Activated naive CD4-positive, alpha-beta T cell treated with anti-CD3 and anti-CD28 coated beads for 36 hours (primary cell): ENCODE measurements at regions not wholly inside any gene's neighbourhood (a gene's known extent, or its start where the extent isn't known, plus 50 kb on each side); places are given as distances from the start of the nearest gene placed in this dataset.

Source experiments
- CTCF ChIA-PET: fragments of 350-600 bp; sonication (Branson Sonifier 250); formaldehyde crosslinking; loops from one replicate; lab custom pipeline; 2021; ENCODE audit warnings: antibody characterized with exemption; lab: Charles Lee
- DNase-seq: peaks from one replicate; pipeline ENCODE4 v3.0.0-alpha.2; 2020
- H3K27ac Mint-ChIP-seq: one replicate; pipeline ENCODE4 v1.8.0; 2021; ENCODE audit warnings: mild to moderate bottlenecking, mixed read lengths
- H3K27me3 Mint-ChIP-seq: one replicate; pipeline ENCODE4 v1.8.0; 2021; ENCODE audit warnings: low read depth, mixed read lengths
- H3K36me3 Mint-ChIP-seq: one replicate; pipeline ENCODE4 v1.8.0; 2021; ENCODE audit warnings: low read depth, mixed read lengths
- H3K4me1 Mint-ChIP-seq: one replicate; pipeline ENCODE4 v1.8.0; 2021; ENCODE audit warnings: low read depth, mixed read lengths
- H3K4me3 Mint-ChIP-seq: one replicate; pipeline ENCODE4 v1.8.0; 2021; ENCODE audit warnings: mild to moderate bottlenecking, moderate library complexity, mixed read lengths
- H3K9me3 Mint-ChIP-seq: one replicate; pipeline ENCODE4 v1.8.0; 2021; ENCODE audit warnings: mixed read lengths
- intact Hi-C: fragments of 100-400 bp; cut with micrococcal nuclease; formaldehyde crosslinking; loops from one replicate; pipeline ENCODE4 v1.15.1; 2023

- Mint-ChIP-seq H3K9me3 (peaks cover 4% of the 10 kb centered on the region), H3K36me3 (no peaks in the 10 kb centered on the region), H3K27me3 (no peaks in the 10 kb centered on the region), H3K4me3 (no peak overlapping the region), H3K27ac (no peak overlapping the region), H3K4me1 (no peaks in the 10 kb centered on the region)
- no peak for DNase-seq
- CTCF ChIA-PET = no interaction called here
- intact Hi-C loops = no loop called here
Measured at GRCh38 chr20:12718619-12719018, 290.2 kb upstream of the SPTLC3 start.

- intact Hi-C loops = no loop called here
- H3K36me3 Mint-ChIP-seq = no peaks in the 10 kb centered on the region
- CTCF ChIA-PET = no interaction called here
- no peak for DNase-seq
- H3K4me1 Mint-ChIP-seq = no peaks in the 10 kb centered on the region
- peaks cover 4% of the 10 kb centered on the region for H3K9me3 Mint-ChIP-seq
- no peaks in the 10 kb centered on the region for H3K27me3 Mint-ChIP-seq
- no peak overlapping the region for H3K4me3 Mint-ChIP-seq
- H3K27ac Mint-ChIP-seq = no peak overlapping the region
Measured at GRCh38 chr20:12721636-12722035, 287.1 kb upstream of the SPTLC3 start.

- no peaks in the 10 kb centered on the region for H3K4me1 Mint-ChIP-seq
Measured at GRCh38 chr20:12722091-12722490, 286.7 kb upstream of the SPTLC3 start.

GRCh38 chr20:12723811-12724210 lies 285.0 kb upstream of the SPTLC3 start:
- CTCF ChIA-PET = no interaction called here
- Mint-ChIP-seq H3K4me1 (no peaks in the 10 kb centered on the region), H3K9me3 (peaks cover 4% of the 10 kb centered on the region), H3K27me3 (no peaks in the 10 kb centered on the region), H3K27ac (no peak overlapping the region), H3K36me3 (no peaks in the 10 kb centered on the region), H3K4me3 (no peak overlapping the region)
- intact Hi-C loops = no loop called here
- DNase-seq = no peak

More at GRCh38 chr20:12722091-12722490, 286.7 kb upstream of the SPTLC3 start:
- Mint-ChIP-seq H3K36me3 (no peaks in the 10 kb centered on the region), H3K27me3 (no peaks in the 10 kb centered on the region), H3K4me3 (no peak overlapping the region), H3K9me3 (peaks cover 4% of the 10 kb centered on the region), H3K27ac (no peak overlapping the region)
- intact Hi-C loops = no loop called here
- CTCF ChIA-PET = no interaction called here
- DNase-seq = no peak

GRCh38 chr20:12728782-12729181 lies 280.0 kb upstream of the SPTLC3 start:
- peaks cover 1% of the 10 kb centered on the region for H3K9me3 Mint-ChIP-seq
- no peak overlapping the region for H3K4me3 Mint-ChIP-seq
- no peak for DNase-seq
- H3K27ac Mint-ChIP-seq = no peak overlapping the region
- H3K27me3 Mint-ChIP-seq = no peaks in the 10 kb centered on the region
- CTCF ChIA-PET = no interaction called here
- intact Hi-C loops = no loop called here
- no peaks in the 10 kb centered on the region for H3K36me3 Mint-ChIP-seq
- no peaks in the 10 kb centered on the region for H3K4me1 Mint-ChIP-seq

- no peaks in the 10 kb centered on the region for H3K4me1 Mint-ChIP-seq
- H3K36me3 Mint-ChIP-seq = no peaks in the 10 kb centered on the region
- intact Hi-C loops = no loop called here
- no peak overlapping the region for H3K4me3 Mint-ChIP-seq
- H3K27ac Mint-ChIP-seq = no peak overlapping the region
- no peak for DNase-seq
- peaks cover 1% of the 10 kb centered on the region for H3K9me3 Mint-ChIP-seq
- H3K27me3 Mint-ChIP-seq = no peaks in the 10 kb centered on the region
- CTCF ChIA-PET = no interaction called here
Measured at GRCh38 chr20:12729326-12729725, 279.4 kb upstream of the SPTLC3 start.

GRCh38 chr20:12733811-12734210 lies 275.0 kb upstream of the SPTLC3 start:
- Mint-ChIP-seq H3K4me3 (no peak overlapping the region), H3K36me3 (no peaks in the 10 kb centered on the region), H3K27me3 (no peaks in the 10 kb centered on the region), H3K9me3 (peaks cover 6% of the 10 kb centered on the region), H3K27ac (no peak overlapping the region), H3K4me1 (no peaks in the 10 kb centered on the region)
- intact Hi-C loops = no loop called here
- DNase-seq = no peak
- CTCF ChIA-PET = no interaction called here

- Mint-ChIP-seq H3K9me3 (peaks cover 6% of the 10 kb centered on the region), H3K4me3 (no peak overlapping the region), H3K4me1 (no peaks in the 10 kb centered on the region), H3K27ac (no peak overlapping the region), H3K27me3 (no peaks in the 10 kb centered on the region), H3K36me3 (no peaks in the 10 kb centered on the region)
- intact Hi-C loops = no loop called here
- CTCF ChIA-PET = no interaction called here
- DNase-seq = no peak
Measured at GRCh38 chr20:12737497-12737896, 271.3 kb upstream of the SPTLC3 start.

- no peaks in the 10 kb centered on the region for H3K36me3 Mint-ChIP-seq
- no peak overlapping the region for H3K4me3 Mint-ChIP-seq
- CTCF ChIA-PET = no interaction called here
- intact Hi-C loops = no loop called here
- no peaks in the 10 kb centered on the region for H3K27me3 Mint-ChIP-seq
- H3K9me3 Mint-ChIP-seq = peaks cover 6% of the 10 kb centered on the region
- DNase-seq = no peak
- H3K4me1 Mint-ChIP-seq = no peaks in the 10 kb centered on the region
- H3K27ac Mint-ChIP-seq = no peak overlapping the region
Measured at GRCh38 chr20:12737900-12738299, 270.9 kb upstream of the SPTLC3 start.

GRCh38 chr20:12740647-12741046 lies 268.1 kb upstream of the SPTLC3 start:
- H3K9me3 Mint-ChIP-seq = peaks cover 4% of the 10 kb centered on the region
- no peak overlapping the region for H3K4me3 Mint-ChIP-seq
- no peaks in the 10 kb centered on the region for H3K27me3 Mint-ChIP-seq
- DNase-seq = no peak
- H3K27ac Mint-ChIP-seq = no peak overlapping the region
- intact Hi-C loops = no loop called here
- H3K36me3 Mint-ChIP-seq = no peaks in the 10 kb centered on the region
- CTCF ChIA-PET = interaction anchor here (0.5 kb wide), 1 partner anchor 253 kb away, joined by 3 read pairs; no protein-coding TSS in a partner anchor
- no peaks in the 10 kb centered on the region for H3K4me1 Mint-ChIP-seq

GRCh38 chr20:12744037-12744436 lies 264.7 kb upstream of the SPTLC3 start:
- intact Hi-C loops = no loop called here
- Mint-ChIP-seq H3K36me3 (no peaks in the 10 kb centered on the region), H3K27ac (no peak overlapping the region), H3K4me1 (no peaks in the 10 kb centered on the region), H3K27me3 (no peaks in the 10 kb centered on the region), H3K9me3 (peaks cover 3% of the 10 kb centered on the region), H3K4me3 (no peak overlapping the region)
- CTCF ChIA-PET = no interaction called here
- no peak for DNase-seq

GRCh38 chr20:12748359-12748994 lies 260.3 kb upstream of the SPTLC3 start:
- DNase-seq = no peak
- no peak overlapping the region for H3K4me3 Mint-ChIP-seq
- no peaks in the 10 kb centered on the region for H3K4me1 Mint-ChIP-seq
- CTCF ChIA-PET = no interaction called here
- peaks cover 3% of the 10 kb centered on the region for H3K9me3 Mint-ChIP-seq
- intact Hi-C loops = no loop called here
- no peak overlapping the region for H3K27ac Mint-ChIP-seq
- no peaks in the 10 kb centered on the region for H3K27me3 Mint-ChIP-seq
- no peaks in the 10 kb centered on the region for H3K36me3 Mint-ChIP-seq

GRCh38 chr20:12750221-12750620 lies 258.6 kb upstream of the SPTLC3 start:
- intact Hi-C loops = no loop called here
- no peaks in the 10 kb centered on the region for H3K27me3 Mint-ChIP-seq
- peaks cover 3% of the 10 kb centered on the region for H3K9me3 Mint-ChIP-seq
- H3K36me3 Mint-ChIP-seq = no peaks in the 10 kb centered on the region
- H3K4me1 Mint-ChIP-seq = no peaks in the 10 kb centered on the region
- no peak overlapping the region for H3K27ac Mint-ChIP-seq
- H3K4me3 Mint-ChIP-seq = no peak overlapping the region
- no peak for DNase-seq
- CTCF ChIA-PET = no interaction called here
